A673 (cell line): ENCODE measurements at regions not wholly inside any gene's neighbourhood (a gene's known extent, or its start where the extent isn't known, plus 50 kb on each side); places are given as distances from the start of the nearest gene placed in this dataset.

Source experiments
- BruUV-seq: library from RNA; stranded (reverse); fragments of 400-500 nt; replicated peaks from 2 replicates; lab custom pipeline; 2021; lab: Mats Ljungman, UMichigan
- CTCF ChIA-PET: fragments of 300-600 bp; sonication (Branson Sonifier 250); formaldehyde crosslinking; loops from one replicate; lab custom pipeline; 2022; ENCODE audit warnings: antibody characterized with exemption; lab: Charles Lee
- POLR2A ChIA-PET: fragments of 300-600 bp; sonication (Branson Sonifier 250); formaldehyde crosslinking; loops from one replicate; lab custom pipeline; 2022; ENCODE audit warnings: antibody characterized with exemption; ENCODE audit not compliant: low non-redundant PET; lab: Charles Lee
- DNase-seq: peaks from one replicate; pipeline ENCODE4 v3.0.0-alpha.2; 2015; ENCODE audit warnings: low spot score
- H3K27ac ChIP-seq: fragments of 200-600 bp; sonication (generic); 2 replicates; pipeline ENCODE4 v1.5.1; 2016; ENCODE audit warnings: mixed run types, low read depth, mild to moderate bottlenecking, mixed read lengths, antibody characterized with exemption, low read length; ENCODE audit not compliant: poor library complexity, severe bottlenecking
- H3K27me3 ChIP-seq: fragments of 200-600 bp; sonication (generic); replicated peaks from 2 replicates; pipeline ENCODE4 v1.6.1; 2017; ENCODE audit warnings: mixed run types, low read depth, mild to moderate bottlenecking, mixed read lengths, antibody characterized with exemption, low read length; ENCODE audit not compliant: insufficient read depth, poor library complexity
- H3K36me3 ChIP-seq: fragments of 200-600 bp; sonication (generic); 2 replicates; pipeline ENCODE4 v1.6.1; 2016; ENCODE audit warnings: mixed run types, mild to moderate bottlenecking, mixed read lengths, antibody characterized with exemption, low read length; ENCODE audit not compliant: insufficient read depth, poor library complexity, severe bottlenecking
- H3K4me1 ChIP-seq: fragments of 200-600 bp; sonication (generic); 2 replicates; pipeline ENCODE4 v1.6.1; 2017; ENCODE audit warnings: mixed run types, mild to moderate bottlenecking, mixed read lengths, antibody characterized with exemption, low read length; ENCODE audit not compliant: insufficient read depth, poor library complexity, severe bottlenecking
- H3K4me3 ChIP-seq: fragments of 200-600 bp; sonication (generic); 2 replicates; pipeline ENCODE4 v1.5.1; 2016; ENCODE audit warnings: low read depth, mixed run types, mild to moderate bottlenecking, mixed read lengths, low read length; ENCODE audit not compliant: poor library complexity, severe bottlenecking
- H3K9me3 ChIP-seq: fragments of 200-600 bp; sonication (generic); 2 replicates; pipeline ENCODE4 v1.6.1; 2016; ENCODE audit warnings: mixed run types, low read depth, mild to moderate bottlenecking, mixed read lengths, antibody characterized with exemption, low read length; ENCODE audit not compliant: poor library complexity, severe bottlenecking
- CTCF ChIP-seq: fragments of 300-800, 200-600 bp; sonication (generic); conservative IDR thresholded peaks from 2 replicates; pipeline ENCODE4 v1.5.1; 2017; ENCODE audit warnings: low read depth, mild to moderate bottlenecking, antibody characterized with exemption, low read length, moderate library complexity, mixed read lengths
- EZH2 ChIP-seq: fragments of 200-600 bp; sonication (generic); IDR thresholded peaks from 2 replicates; pipeline ENCODE4 v1.6.1; 2017; ENCODE audit warnings: borderline replicate concordance, low read depth, mild to moderate bottlenecking, mixed read lengths, antibody characterized with exemption, low read length; ENCODE audit not compliant: poor library complexity, severe bottlenecking
- intact Hi-C: fragments of 100-400 bp; cut with micrococcal nuclease; formaldehyde crosslinking; loops from one replicate; pipeline ENCODE4 v1.10.0; 2022; ENCODE audit not compliant: unreplicated experiment

- H3K4me1 ChIP-seq: no peaks in the 10 kb centered on the region
- no peak overlapping the region for H3K4me3 ChIP-seq
- TF ChIP-seq CTCF (no peak), EZH2 (no peak)
- no peaks in the 10 kb centered on the region for H3K36me3 ChIP-seq
- ChIA-PET CTCF (no interaction called here), POLR2A (no interaction called here)
- BruUV-seq: no TSS peak
- H3K27me3 ChIP-seq: no peaks in the 10 kb centered on the region
- no peak for DNase-seq
- no peaks in the 10 kb centered on the region for H3K9me3 ChIP-seq
- intact Hi-C loops: no loop called here
- no peak overlapping the region for H3K27ac ChIP-seq
Observed at GRCh38 chr21:26782331-26782730, 62.9 kb downstream of the ADAMTS1 start.

- BruUV-seq: no TSS peak
- CTCF ChIA-PET: no interaction called here
Observed at GRCh38 chr21:26781331-26781730, 63.9 kb downstream of the ADAMTS1 start.

DNA sequence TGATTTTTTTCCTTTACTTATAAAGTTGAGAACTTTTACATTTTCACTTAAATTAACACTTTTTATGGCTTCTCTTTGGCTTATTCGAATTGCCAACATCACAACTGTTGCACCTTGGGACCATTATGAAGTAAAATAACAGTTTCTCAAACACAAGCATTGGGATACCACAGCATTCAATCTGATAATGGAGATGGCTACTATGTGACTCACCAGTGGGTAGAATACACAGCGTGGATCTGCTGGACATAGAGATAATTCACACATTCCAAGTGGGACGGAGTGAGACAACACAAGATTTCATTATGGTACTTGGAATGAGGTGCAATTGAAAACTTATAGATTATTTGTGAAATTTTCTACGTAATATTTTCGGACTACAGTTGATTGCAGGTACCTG, 68.0 kb downstream of the ADAMTS1 start:
- Histone ChIP-seq H3K36me3 (no peaks in the 10 kb centered on the region), H3K9me3 (no peaks in the 10 kb centered on the region), H3K27ac (no peak overlapping the region), H3K4me1 (no peaks in the 10 kb centered on the region), H3K27me3 (no peaks in the 10 kb centered on the region), H3K4me3 (no peak overlapping the region)
- no TSS peak for BruUV-seq
- ChIA-PET POLR2A (no interaction called here), CTCF (no interaction called here)
- DNase-seq: no peak
- intact Hi-C loops: no loop called here
- TF ChIP-seq CTCF (no peak), EZH2 (no peak)

More at GRCh38 chr21:26781331-26781730, 63.9 kb downstream of the ADAMTS1 start:
- no peak overlapping the region for H3K4me3 ChIP-seq
- no peak for TF ChIP-seq CTCF
- TF ChIP-seq EZH2: no peak
- H3K27ac ChIP-seq: no peak overlapping the region
- no peak for DNase-seq
- no peaks in the 10 kb centered on the region for H3K36me3 ChIP-seq
- intact Hi-C loops: no loop called here
- H3K4me1 ChIP-seq: no peaks in the 10 kb centered on the region
- no peaks in the 10 kb centered on the region for H3K27me3 ChIP-seq
- no peaks in the 10 kb centered on the region for H3K9me3 ChIP-seq
- POLR2A ChIA-PET: no interaction called here
